Tibial artery (tissue), 4 donors: ENCODE measurements at regions not wholly inside any gene's neighbourhood (a gene's known extent, or its start where the extent isn't known, plus 50 kb on each side); places are given as distances from the start of the nearest gene placed in this dataset.
"Not testable (repeated sequence)": the region's sequence is repeated elsewhere in the genome, so short reads cannot be mapped to it uniquely, and the experiment has no call there.

ENCODE experiments used
- DNase-seq, 2 donors: peaks; one replicate each; pipeline ENCODE4 v3.0.0-alpha.2; 2019
- H3K27ac ChIP-seq, 2 donors: fragments of 200-600 bp; sonication (generic) in 1 of 2; 1 replicate in 1 of 2; 2 replicates in 1 of 2; pipeline ENCODE4 v1.5.1; 2018 to 2019; ENCODE audit warnings: mild to moderate bottlenecking in 1 of 2
- H3K27me3 ChIP-seq, 2 donors: fragments of 200-600 bp; sonication (generic) in 1 of 2; one replicate each; pipeline versions ENCODE4 v1.5.1 to v1.6.0; 2016 to 2019
- H3K36me3 ChIP-seq, 3 donors: fragments of 200-600 bp; sonication (generic) in 2 of 3; one replicate each; pipeline ENCODE4 v1.5.1; 2016 to 2019; ENCODE audit warnings: mild to moderate bottlenecking in 2 of 3
- H3K4me1 ChIP-seq, 4 donors: fragments of 200-600 bp; sonication (generic) in 2 of 4; 1 replicate in 3 of 4; 2 replicates in 1 of 4; pipeline ENCODE4 v1.5.1; 2016 to 2019
- H3K4me3 ChIP-seq, 2 donors: fragments of 200-600 bp; sonication (generic) in 1 of 2; 1 replicate in 1 of 2; 2 replicates in 1 of 2; pipeline ENCODE4 v1.5.1; 2018 to 2019; ENCODE audit warnings: mild to moderate bottlenecking in 2 of 2
- H3K9me3 ChIP-seq, 3 donors: fragments of 200-600 bp; sonication (generic) in 1 of 3; one replicate each; pipeline ENCODE4 v1.5.1; 2016 to 2019
- CTCF ChIP-seq, 2 experiments: fragments of 200-600 bp in 1 of 2; fragments of 450-650 bp in 1 of 2; IDR thresholded peaks; one replicate each; pipeline ENCODE4 v1.5.1; 2017 to 2019; ENCODE audit warnings: antibody characterized with exemption in 2 of 2, mild to moderate bottlenecking in 1 of 2, moderate library complexity in 1 of 2
- intact Hi-C: fragments of 100-400 bp; cut with DNase I; formaldehyde crosslinking; loops from one replicate; pipeline ENCODE4 v1.15.0; 2023; ENCODE audit warnings: low total_unique reads

GRCh38 chr7:152583006-152583405 lies 92.9 kb downstream of the XRCC2 start:
- TF ChIP-seq CTCF (IDR thresholded peaks at IDR 0.05) = no peak
- Histone ChIP-seq H3K36me3 (no peaks in the 10 kb centered on the region), H3K9me3 (no peaks in the 10 kb centered on the region), H3K27ac (no peak overlapping the region), H3K4me3 (no peak overlapping the region), H3K4me1 (no peaks in the 10 kb centered on the region), H3K27me3 (peaks cover 0 to 6% of the 10 kb centered on the region in 2 donors)
- DNase-seq = peak in 1 of 2 donors; percentile 10
- intact Hi-C loops = no loop called here

- intact Hi-C loops = no loop called here
- DNase-seq = no peak
- Histone ChIP-seq H3K27me3 (peaks cover 0 to 11% of the 10 kb centered on the region in 2 donors), H3K9me3 (no peaks in the 10 kb centered on the region), H3K4me3 (no peak overlapping the region), H3K36me3 (no peaks in the 10 kb centered on the region), H3K4me1 (no peaks in the 10 kb centered on the region), H3K27ac (no peak overlapping the region)
- no peak for TF ChIP-seq CTCF (IDR thresholded peaks at IDR 0.05)
Measured at GRCh38 chr7:152579070-152579469, 96.9 kb downstream of the XRCC2 start.

- intact Hi-C loops = no loop called here
- no peak for TF ChIP-seq CTCF (IDR thresholded peaks at IDR 0.05)
- peaks cover 0 to 1% (median 0%) of the 10 kb centered on the region in 4 donors for H3K4me1 ChIP-seq
- no peak overlapping the region for H3K27ac ChIP-seq
- H3K36me3 ChIP-seq = no peaks in the 10 kb centered on the region
- H3K4me3 ChIP-seq = no peak overlapping the region
- no peak for DNase-seq
- H3K9me3 ChIP-seq = no peaks in the 10 kb centered on the region
- peaks cover 0 to 11% of the 10 kb centered on the region in 2 donors for H3K27me3 ChIP-seq
Measured at GRCh38 chr7:152577339-152577738, 98.6 kb downstream of the XRCC2 start.

- Histone ChIP-seq H3K27ac (no peak overlapping the region), H3K9me3 (no peaks in the 10 kb centered on the region), H3K4me1 (peaks cover 0 to 21% (median 8%) of the 10 kb centered on the region in 4 donors), H3K4me3 (no peak overlapping the region), H3K36me3 (no peaks in the 10 kb centered on the region), H3K27me3 (peaks cover 0 to 5% of the 10 kb centered on the region in 2 donors)
- DNase-seq = no peak
- intact Hi-C loops = no loop called here
- no peak for TF ChIP-seq CTCF (IDR thresholded peaks at IDR 0.05)
Measured at GRCh38 chr7:152574892-152575548, 100.9 kb downstream of the XRCC2 start.

GRCh38 chr7:152573186-152573585 lies 102.8 kb downstream of the XRCC2 start:
- H3K4me3 ChIP-seq, H3K27ac ChIP-seq, H3K9me3 ChIP-seq, H3K36me3 ChIP-seq, H3K27me3 ChIP-seq, intact Hi-C loops: not testable (repeated sequence)
- DNase-seq = peak in 1 of 2 donors; percentile 19
- H3K4me1 ChIP-seq = peaks cover 0 to 21% (median 8%) of the 10 kb centered on the region in 4 donors

- Histone ChIP-seq H3K27ac (no peak overlapping the region), H3K9me3 (no peaks in the 10 kb centered on the region), H3K36me3 (no peaks in the 10 kb centered on the region), H3K4me3 (no peak overlapping the region), H3K27me3 (peaks cover 0 to 5% of the 10 kb centered on the region in 2 donors), H3K4me1 (peaks cover 0 to 21% (median 8%) of the 10 kb centered on the region in 4 donors)
- intact Hi-C loops = no loop called here
- TF ChIP-seq CTCF (IDR thresholded peaks at IDR 0.05) = no peak
- peak in 1 of 2 donors; percentile 4 for DNase-seq
Measured at GRCh38 chr7:152572101-152572500, 103.8 kb downstream of the XRCC2 start.
